GM18907 (cell line): ENCODE measurements at regions not wholly inside any gene's neighbourhood (a gene's known extent, or its start where the extent isn't known, plus 50 kb on each side); places are given as distances from the start of the nearest gene placed in this dataset.

ENCODE experiments used
- ATAC-seq: cut with Tn5 transposase; IDR thresholded peaks from one replicate; pipeline ENCODE4 v1.9.1; 2021; ENCODE audit warnings: mild to moderate bottlenecking, moderate library complexity; ENCODE audit not compliant: unreplicated experiment

DNA sequence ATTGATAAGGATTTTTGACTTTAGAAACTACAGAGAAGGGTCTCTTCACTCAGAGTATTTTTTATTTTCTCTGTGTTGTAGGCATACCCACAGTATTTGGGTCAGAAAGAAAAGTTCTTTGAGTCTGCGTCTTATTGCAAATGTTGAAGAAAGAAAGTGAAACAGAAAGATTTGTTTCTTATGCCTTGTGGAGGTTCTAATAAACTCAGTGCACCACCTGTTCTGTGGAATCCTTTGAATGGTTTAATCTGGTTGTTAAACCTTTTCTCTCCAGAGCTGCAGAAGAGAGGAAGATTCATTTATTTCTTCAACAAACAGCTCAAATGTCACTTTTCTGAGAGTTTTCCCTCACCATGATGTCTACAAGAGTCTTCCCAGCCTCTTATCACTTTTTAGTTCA is 146.6 kb upstream of the PLEKHG7 start:
- ATAC-seq, result peak; percentile 47

DNA sequence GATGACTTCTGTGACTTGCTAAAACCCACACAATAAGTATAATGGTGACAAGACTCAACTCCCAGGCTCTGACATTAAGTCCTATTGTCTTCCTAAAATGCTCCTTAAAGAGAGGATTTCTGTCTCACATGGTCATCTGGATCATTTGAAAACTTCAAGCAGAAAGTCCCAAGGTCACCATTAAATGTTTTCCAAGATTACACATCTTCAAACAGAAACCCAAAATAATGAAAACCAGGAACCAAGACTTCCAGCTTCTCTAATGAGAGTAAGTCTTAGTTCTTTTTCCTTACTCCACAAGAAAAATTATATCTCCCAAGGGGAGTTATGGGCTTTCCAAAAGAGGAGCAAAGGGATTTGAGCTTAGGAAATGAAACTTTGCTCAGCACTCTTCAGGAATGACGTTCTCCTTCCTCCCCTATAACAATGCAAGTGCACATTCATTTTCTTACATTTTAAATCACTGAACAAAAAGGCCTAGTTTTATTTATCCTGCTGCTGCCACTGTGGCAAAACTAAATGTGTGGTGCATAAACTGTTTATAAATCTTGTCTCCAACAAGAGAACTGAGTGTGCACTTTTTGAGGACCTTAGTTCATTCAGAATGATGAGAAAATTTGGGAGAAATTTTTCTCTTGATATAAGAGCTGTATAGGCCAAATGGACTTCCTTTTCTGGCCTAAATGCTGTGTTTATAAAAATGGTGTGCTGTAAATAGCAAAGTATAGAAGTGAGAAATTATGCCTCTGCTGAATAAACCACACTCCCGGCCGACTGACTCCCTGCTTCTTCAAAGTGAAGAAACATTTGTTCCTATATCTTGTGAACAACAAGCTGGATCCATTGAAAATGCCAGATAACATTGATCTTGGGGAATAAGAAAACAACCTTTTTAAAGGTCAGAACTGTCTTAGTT is 148.4 kb upstream of the PLEKHG7 start:
- ATAC-seq, result no peak

DNA sequence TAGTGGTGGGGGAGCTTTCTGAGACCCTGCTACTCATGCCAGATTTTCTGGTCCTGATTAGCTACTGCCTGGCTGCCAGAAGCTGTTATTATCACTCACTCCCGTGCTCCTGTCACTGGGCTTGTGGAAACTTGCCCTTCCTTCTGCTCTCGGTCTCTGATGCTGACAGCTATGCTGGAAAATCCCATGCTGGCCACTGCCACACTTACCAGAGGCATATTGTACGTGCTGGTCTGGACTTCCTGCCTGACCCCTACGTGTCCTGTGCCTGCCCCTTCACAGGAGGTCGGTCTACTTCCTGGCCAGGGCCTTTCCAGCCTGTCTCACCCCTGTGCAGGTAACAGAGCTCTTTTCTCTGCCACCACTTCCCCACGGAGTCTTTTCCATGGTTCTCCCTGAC is 149.4 kb upstream of the PLEKHG7 start:
- peak; percentile 37 for ATAC-seq

DNA sequence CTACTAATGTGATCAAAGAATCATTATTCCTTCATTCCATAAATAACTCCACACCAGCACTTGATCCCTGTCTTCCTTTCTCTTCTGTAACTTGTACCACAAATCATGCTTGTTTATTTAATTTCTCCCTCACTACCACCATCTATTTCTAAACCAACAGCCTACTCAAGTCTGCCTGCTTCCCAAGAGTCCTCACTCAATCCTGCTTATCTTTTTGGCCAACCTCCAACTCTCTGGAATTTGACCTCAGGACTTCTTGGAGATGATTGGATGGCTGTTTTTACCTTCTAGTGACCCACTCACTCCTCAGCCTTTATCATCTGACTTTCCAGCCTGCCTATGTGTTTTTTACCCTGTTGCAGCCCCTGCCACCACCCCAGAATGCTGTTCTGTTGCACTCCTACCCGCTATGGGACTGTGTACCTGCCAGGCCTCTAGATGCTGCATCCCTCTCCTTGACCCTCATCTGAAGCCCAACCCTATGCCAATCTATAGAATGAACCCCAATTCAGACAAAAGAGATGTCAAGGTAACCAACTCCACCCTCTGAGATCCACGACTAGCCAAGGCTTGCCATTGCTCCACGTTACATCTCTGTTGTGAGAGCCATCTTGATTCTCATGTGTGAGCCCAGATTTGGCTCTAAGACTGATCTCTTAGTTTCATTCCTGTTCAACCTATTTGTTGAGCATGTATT is 150.2 kb upstream of the PLEKHG7 start:
- no peak for ATAC-seq

DNA sequence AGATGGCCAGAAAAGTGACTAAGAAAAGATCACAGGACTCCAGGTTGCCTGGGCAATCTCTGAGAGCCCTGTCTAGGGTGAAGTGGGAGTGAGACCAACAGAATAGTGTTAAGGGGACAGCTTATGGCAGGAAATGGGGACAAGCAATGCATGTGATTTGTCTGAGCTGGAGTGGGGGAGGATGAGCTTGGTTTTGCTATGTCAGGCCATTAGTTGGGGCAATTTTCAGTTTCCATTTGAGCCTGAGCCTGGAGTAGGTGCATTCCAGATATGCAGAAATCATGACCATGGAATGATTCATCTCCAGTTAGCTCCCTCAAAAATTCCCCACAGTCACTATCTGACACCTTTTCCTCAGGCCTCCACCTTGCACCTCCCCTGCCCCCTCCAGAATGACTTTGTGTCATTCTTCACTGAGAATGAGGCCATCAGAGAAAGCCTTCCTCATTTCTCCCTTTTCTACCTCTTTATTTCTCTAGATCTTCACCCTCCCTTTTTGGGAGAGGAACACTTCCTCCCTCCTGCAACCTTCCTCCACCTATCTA is 150.9 kb upstream of the PLEKHG7 start:
- ATAC-seq, result peak; percentile 58

DNA sequence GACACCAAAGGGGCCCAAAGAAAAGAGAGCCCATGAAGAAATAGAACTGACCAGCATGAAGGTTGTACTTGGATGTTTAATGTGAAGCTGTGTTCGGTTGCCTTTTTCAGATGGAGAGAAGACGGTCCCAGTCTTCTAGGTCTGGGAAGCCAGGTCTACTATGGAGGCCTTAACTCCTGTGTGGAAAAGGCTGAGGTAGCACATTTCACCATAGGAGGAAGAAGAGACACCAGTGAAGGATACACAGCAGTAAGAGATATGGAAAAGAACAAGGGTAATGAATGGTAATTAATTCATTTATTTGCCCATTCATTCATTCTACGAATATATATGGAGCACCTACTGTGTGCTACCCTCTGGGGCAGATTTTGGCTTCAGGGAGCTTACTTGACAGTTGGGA is 151.6 kb upstream of the PLEKHG7 start:
- no peak for ATAC-seq

DNA sequence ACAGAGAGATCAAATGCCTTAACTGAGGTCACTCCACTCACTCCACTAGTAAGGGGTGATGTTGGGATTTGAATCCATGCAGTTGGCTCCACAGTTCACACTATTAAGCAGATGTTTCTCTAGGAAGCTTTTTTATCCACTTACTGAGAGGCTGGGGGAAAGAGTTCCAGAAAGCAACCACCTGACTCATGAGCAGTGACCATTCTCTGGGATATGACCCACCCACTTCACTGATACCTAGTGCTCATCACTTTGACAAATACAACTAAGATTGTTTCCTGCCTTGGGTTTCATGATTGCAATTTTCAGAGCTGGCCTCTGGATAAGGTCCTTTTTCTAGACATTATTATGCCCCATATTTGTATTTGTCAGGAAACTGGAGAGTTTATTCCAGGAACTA is 152.1 kb upstream of the PLEKHG7 start:
- ATAC-seq, result no peak

DNA sequence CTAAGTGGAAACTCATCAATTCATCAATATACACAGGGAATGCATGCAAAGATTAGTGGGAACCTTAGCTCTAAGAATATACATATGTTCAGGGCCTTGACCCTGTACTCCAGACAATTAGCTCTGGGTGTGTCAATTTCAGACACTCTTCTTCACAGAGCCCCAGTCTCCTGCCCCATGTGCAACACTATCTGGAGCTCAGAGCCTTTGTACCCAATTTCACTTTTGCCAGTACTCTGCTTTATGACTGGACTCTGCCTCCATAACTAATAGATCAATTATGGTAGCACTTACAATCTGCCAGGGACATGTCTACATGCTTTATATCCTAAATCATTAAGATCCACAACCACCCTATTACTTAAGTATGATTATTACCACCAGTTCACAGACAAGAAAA is 152.5 kb upstream of the PLEKHG7 start:
- ATAC-seq, result no peak

DNA sequence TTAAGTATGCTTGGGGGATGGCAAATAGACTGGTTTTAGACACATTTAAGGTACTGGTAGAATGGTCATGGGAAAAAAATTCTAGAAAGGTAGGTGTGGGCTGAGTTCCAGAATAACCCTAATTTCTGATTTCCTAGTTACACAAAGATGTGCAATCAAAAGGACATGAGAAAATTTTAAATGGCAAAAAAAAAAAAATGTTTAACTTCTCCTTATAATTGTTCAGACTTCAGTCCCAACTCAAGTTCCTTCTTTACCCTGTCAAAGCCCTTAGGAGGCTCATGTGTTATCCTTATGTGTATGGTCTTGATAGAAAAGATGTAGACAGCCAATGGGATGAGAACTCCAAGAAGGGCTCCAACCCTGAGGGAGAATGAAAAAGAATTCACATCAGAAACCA is 153.3 kb upstream of the PLEKHG7 start:
- ATAC-seq, result no peak

DNA sequence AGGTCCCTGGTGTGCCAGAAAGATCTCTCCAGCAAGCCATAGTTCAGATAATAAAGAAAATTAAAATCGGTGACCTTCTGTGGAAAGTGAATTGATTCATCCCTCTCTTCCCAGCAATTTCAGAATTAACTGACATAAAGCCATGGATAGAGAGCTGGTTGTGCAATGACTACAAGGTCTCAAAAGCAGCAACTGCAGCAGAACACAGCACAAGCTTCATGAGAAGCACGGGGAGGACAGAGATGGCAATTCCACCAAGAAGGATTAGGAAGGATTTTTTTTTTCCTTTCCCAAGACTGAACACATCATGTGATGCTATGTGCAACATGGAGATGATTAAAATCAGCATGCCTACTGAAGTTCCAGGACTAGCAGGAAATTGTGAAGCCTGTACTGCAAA is 154.9 kb upstream of the PLEKHG7 start:
- ATAC-seq, result no peak

DNA sequence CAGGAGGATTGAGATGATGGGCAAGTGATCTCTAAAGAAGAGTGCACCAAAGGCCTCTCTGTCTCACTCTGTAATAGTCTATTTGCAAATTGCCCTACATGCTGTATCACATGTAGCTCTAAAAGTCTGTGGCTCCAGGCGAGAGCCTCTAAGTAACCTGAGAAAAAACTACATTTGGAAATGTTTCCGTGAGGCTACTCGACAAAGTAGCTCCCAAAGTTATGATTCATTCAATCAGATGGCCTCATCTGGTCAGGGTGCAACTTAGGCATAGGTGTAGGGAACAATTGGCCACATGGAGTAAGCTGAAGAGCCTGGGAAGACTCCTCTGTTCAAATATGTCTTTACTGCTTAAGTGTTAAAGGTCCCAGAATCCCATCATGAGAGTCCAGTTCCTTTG is 155.4 kb upstream of the PLEKHG7 start:
- peak; percentile 16 for ATAC-seq

DNA sequence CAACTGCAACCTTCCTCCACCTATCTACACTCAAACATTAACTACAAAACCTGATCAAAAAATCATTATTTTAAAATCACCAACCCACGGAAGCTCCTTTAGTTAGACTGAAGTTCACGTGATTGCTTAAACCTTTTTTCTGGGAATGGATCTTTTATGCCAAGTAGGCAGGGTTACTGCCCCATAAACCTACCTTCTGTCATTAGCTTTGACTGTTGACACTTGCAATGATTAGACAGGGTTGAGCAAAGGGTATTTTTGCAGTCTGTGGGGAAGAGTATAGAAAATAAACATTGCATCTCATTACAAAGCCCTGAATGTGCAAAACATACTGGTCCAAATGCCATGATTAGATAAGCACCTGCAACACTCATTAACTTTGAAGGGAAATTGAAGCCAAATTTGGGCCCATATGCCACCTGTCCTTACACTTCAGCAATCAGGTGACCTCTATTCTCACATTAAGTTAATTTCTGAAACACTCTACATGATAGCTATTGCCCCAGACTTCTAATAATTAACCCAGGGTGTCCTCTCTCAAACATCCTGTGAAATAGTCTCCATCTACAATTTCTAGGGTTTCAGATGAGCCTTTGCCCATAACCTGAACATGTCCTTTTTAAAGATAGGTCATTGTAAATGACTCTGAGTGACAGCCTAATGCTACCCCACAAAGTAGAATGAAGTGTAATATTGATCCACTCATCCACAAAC is 156.0 kb upstream of the PLEKHG7 start:
- ATAC-seq, result peak; percentile 85

DNA sequence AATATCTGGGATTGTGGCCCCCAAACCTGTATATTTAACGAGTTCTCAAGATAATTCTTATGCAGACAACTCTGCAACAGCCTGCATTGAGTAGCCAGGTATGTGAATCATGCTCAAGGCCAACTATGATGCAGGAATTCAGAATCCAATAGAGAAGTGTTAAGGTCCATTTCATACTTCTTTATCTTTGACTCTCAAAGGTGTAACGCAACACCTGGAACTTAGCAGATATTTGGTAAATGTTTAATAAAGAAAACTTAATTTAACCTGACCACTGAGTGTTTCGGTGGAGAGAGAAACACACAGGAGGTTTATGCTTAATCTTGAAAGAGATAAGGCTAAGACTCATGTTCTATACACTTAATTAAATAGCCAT is 156.5 kb upstream of the PLEKHG7 start:
- ATAC-seq, result peak; percentile 36

DNA sequence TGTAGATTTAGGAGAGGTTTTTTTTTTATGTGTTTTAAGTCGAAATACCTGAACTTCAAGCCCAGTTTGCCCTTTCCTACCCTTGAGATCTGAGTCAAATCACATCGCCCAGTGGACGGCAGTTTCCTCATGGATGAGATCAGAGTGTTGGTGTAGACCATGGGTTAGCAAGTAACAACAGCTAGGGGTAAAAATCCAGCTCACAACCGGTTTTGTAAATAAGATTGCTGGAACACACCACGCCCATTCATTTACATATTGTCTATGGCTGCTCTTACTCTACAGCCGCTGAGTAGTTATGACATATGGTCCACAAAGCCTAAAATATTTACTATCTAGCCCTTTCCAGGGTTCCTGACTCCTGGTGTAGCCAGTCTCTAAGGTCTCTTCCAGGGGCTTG is 158.5 kb upstream of the PLEKHG7 start:
- no peak for ATAC-seq

DNA sequence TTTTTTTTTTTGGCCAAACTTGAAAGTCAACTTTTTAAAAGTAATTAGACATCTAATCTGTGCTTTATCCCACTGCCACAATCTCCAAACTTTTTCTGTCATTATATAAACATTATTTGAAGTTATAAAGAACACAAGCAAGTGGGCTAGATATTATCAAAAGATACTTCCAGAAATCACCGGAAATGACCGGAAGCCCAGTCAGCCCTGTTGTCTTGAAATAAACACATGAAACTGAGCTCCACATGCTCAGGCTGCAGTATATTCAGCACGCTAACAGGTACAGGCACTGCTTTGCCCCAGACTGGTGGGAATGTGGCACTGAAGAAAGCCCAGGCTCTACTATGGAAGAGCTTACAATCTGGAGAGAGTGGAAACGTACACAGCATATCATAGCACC is 158.9 kb upstream of the PLEKHG7 start:
- no peak for ATAC-seq

DNA sequence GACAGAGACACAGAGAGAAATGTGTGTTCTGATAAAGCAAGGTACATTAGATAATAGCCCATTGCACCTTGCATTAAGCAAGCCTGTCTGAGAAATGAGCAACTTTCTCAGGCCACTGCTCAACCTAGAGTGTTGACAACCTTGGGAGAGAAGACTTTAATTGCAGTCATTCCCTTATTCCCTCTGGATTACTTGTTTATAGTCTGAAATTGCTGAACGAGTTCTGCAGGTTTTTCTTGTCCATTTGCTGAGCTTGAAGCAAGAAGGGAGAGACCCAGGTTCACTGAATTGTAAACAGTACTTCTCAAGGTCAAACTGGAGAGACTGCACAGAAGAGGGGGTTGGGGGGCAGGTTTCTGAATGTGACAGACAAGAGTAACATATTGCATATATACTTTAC is 159.4 kb upstream of the PLEKHG7 start:
- no peak for ATAC-seq

DNA sequence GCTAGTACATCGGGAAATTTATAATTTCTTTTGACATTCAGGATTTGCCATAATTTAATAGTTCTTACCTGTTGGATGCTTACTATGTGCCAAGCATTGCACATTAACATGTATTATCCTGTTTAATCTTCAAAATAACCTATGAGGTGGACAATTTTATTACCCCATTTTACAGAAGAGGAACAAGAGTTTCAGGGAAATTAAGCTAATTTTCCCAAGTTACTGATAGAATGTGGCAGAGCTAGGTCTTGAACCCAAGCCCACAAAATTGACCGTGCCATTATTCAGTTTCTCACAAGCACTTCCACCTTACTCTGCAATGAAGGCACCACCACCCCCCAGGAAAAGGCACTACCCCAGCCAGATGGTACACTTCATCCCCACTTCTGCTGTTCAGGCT is 161.1 kb upstream of the PLEKHG7 start:
- ATAC-seq, result no peak

DNA sequence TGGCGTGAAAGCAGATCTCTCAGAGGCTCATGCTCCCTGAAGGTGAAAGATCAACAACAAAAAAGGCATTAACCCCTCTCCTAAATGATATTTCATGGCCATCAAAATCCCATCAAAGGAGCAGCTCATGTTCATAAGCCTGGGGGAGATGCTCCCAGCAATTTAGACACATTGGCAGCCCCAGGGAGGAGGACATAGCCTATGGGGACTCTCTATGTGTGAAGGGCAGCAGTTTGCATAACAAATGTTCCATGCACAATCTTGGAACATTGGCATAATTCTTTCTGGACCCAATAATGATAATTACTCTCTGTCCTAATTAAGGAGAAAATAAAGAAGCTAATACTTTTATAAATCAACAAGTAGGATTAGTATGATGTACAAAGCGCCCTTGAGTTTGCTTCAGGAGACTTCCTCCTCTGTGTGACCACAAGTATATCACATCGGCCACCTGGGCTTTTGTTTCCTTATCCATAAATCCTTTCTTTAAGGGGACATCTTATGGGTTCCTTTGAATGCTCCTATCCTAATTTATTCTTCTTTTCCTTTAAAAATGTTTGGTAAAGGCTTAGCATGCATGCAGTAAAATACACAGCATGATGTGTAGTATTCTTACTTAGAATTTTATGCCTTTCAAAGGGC is 161.9 kb upstream of the PLEKHG7 start:
- peak; percentile 11 for ATAC-seq

DNA sequence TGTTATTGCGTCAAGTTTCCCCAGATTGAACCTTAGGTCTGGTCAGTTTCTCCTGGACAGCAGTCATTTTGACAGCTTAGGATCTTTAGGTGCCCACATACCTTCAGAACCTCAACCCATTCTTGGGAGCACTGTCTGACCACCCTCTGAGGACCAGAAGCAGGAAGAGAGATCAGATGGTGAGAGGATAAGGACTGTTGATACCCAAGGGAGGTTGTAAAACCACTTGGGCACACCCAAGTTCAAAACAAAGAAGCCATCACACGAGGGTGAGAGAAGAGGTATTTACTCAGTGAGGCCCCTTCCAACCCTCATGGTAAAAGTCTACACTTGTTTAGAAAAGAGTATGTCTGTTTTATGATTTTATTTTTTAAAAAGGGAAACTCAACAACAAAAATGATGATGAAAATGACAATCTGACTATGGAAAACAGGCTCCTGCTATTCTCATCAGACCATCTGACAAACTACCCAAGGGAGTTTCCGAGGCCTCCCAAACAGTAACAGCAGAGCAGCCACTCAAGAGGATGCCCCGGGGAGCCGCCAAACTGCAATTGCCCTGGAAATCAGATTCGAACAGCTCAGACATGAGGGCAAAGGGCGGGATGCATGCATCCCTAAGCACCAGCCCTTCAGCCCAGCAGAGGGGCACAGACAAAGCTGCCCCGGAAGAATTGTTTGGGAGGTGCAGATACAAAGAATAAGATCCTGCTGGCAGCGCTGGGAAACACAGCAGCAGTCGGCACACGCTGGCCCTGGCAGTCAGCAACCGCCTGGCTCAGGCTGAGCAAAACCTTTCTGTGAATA is 162.6 kb upstream of the PLEKHG7 start:
- peak; percentile 40 for ATAC-seq

DNA sequence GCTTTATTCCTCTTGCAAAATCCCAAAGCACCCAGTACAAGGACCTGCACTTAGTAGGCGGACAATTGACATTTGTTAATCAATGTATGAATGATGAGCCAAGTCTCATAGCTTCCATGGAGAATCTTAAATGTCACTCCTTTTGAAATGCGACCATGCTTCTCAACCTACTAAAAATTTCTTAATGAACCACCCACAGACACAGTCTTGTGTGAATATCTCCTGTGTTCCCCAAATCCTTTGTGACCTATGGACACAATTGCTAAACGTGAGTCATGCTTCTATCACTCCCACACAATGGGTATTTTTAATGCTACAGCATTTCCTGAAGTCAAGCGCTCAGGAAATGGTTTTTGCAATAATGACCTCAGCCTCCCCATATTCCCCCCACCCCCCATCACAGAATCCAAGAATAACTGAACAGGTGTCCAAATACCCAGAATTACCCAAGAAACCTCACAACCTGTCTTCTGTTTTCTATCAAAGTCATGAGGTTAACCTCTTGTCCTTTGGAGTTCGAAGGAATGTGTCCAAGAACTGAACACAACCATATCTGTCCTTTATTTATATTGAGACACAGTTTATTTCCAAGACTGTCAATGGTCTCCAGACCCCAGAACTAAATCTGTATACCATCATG is 163.6 kb upstream of the PLEKHG7 start:
- ATAC-seq, result peak; percentile 48
